ENCODE measurements at regions not wholly inside any gene's neighbourhood (a gene's known extent, or its start where the extent isn't known, plus 50 kb on each side); places are given as distances from the start of the nearest gene placed in this dataset.
"Not testable (repeated sequence)": the region's sequence is repeated elsewhere in the genome, so short reads cannot be mapped to it uniquely, and the experiment has no call there.

GRCh38 chrX:25144043-25144940 lies 128.5 kb upstream of the ARX start:
- DNase-seq (ENCODE audit: low read depth): peak; percentile 25

- no peak for DNase-seq (ENCODE audit: low read depth)
Measured at GRCh38 chrX:25143596-25143995, 127.8 kb upstream of the ARX start.

GRCh38 chrX:25141684-25142083 lies 125.9 kb upstream of the ARX start:
- DNase-seq (ENCODE audit: low read depth): no peak

GRCh38 chrX:25131055-25131454 lies 115.3 kb upstream of the ARX start:
- no peak for DNase-seq (ENCODE audit: low read depth)

- no peak for DNase-seq (ENCODE audit: low read depth)
Measured at GRCh38 chrX:25130619-25131018, 114.9 kb upstream of the ARX start.

GRCh38 chrX:25125483-25125882 lies 109.7 kb upstream of the ARX start:
- no peak for DNase-seq (ENCODE audit: low read depth)

- DNase-seq (ENCODE audit: low read depth): no peak
Measured at GRCh38 chrX:25124391-25124790, 108.6 kb upstream of the ARX start.

- no peak for DNase-seq (ENCODE audit: low read depth)
Measured at GRCh38 chrX:25112156-25112555, 96.4 kb upstream of the ARX start.

- no peak for DNase-seq (ENCODE audit: low read depth)
Measured at GRCh38 chrX:25108481-25108880, 92.7 kb upstream of the ARX start.

GRCh38 chrX:25105221-25105620 lies 89.5 kb upstream of the ARX start:
- DNase-seq (ENCODE audit: low read depth): no peak

- no peak for DNase-seq (ENCODE audit: low read depth)
Measured at GRCh38 chrX:25096522-25097045, 80.8 kb upstream of the ARX start.

- not testable (repeated sequence) for DNase-seq (ENCODE audit: low read depth)
Measured at GRCh38 chrX:25091152-25091551, 75.4 kb upstream of the ARX start.

- no peak for DNase-seq (ENCODE audit: low read depth)
Measured at GRCh38 chrX:25084446-25084845, 68.7 kb upstream of the ARX start.

GRCh38 chrX:25083661-25084060 lies 67.9 kb upstream of the ARX start:
- DNase-seq (ENCODE audit: low read depth): no peak

GRCh38 chrX:25079020-25079419 lies 63.3 kb upstream of the ARX start:
- no peak for DNase-seq (ENCODE audit: low read depth)

GRCh38 chrX:25076941-25077500 lies 61.3 kb upstream of the ARX start:
- DNase-seq (ENCODE audit: low read depth): no peak

GRCh38 chrX:25072247-25072646 lies 56.5 kb upstream of the ARX start:
- DNase-seq (ENCODE audit: low read depth): no peak

- DNase-seq (ENCODE audit: low read depth): no peak
Measured at GRCh38 chrX:25070038-25070437, 54.3 kb upstream of the ARX start.

- DNase-seq (ENCODE audit: low read depth): no peak
Measured at GRCh38 chrX:25069209-25069608, 53.4 kb upstream of the ARX start.

- DNase-seq (ENCODE audit: low read depth): no peak
Measured at GRCh38 chrX:25068340-25068739, 52.6 kb upstream of the ARX start.

- DNase-seq (ENCODE audit: low read depth): no peak
Measured at GRCh38 chrX:25067271-25068172, 51.8 kb upstream of the ARX start.

- DNase-seq (ENCODE audit: low read depth): no peak
Measured at GRCh38 chrX:25066131-25066530, 50.4 kb upstream of the ARX start.
